ENCODE measurements at regions not wholly inside any gene's neighbourhood (a gene's known extent, or its start where the extent isn't known, plus 50 kb on each side); places are given as distances from the start of the nearest gene placed in this dataset.

DNA sequence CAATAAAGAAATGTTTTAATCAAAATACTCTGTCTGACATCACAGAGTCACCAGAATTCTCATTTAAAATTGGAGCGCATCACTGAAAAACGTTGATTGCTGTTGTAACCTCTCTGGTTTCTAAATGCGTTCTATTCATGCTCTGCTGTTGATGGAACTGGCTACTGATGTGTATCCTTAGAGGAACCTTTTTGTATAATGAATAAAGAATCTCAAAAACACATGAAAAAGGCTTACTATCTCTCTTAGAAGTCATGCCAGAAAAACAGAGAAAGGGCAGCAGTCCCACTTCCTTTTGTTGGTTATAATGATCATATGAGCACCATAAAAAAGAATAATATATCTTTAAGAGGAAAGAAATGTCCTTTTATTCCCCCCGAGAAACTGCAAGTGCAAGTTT lies 615.5 kb downstream of the TLE1 start (continued):
- TF ChIP-seq SMAD1 (CRISPR knock-in tag; IDR thresholded peaks at IDR 0.05; ENCODE audit: borderline replicate concordance, low read depth) (no peak), DR1 (CRISPR knock-in tag; IDR thresholded peaks at IDR 0.05) (no peak)

DNA sequence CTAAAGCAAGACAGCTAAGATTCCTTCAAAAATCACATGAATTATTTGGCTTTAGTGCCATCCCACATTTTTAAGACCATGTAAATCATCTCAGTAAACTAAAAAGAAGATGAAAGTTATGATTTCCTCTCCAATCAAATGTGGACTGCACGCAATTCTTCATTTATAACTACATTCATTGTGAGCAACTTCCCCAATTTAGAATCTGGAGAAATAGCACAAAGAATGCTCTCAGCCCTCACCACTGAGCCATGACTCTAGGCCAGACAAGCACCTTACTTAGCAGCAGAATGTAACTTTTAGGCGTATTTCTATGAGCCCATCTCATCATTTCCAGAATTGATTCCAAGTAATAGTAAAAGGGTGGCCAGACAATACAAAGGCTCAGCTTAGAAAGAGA lies 616.6 kb downstream of the TLE1 start:
- Histone ChIP-seq H3K9me3 (ENCODE audit: low read length) (0 out of 2 replicates have a peak, but pooled peaks cover 5% of the 10 kb centered on the region), H3K36me3 (replicated peaks in 1 of 2; ENCODE audit: control insufficient read depth in 1 of 2, insufficient read depth in 2 of 2, low read length in 2 of 2) (no peaks in the 10 kb centered on the region), H3K4me2 (ENCODE audit: low read depth, low read length) (no peak overlapping the region), H4K20me1 (ENCODE audit: insufficient read depth, low read length) (no peaks in the 10 kb centered on the region), H3K27ac (ENCODE audit: extremely low read length, insufficient read depth, low read length) (no peak overlapping the region), H3K9ac (ENCODE audit: insufficient read depth, low read depth, low read length) (no peak overlapping the region), H3K79me2 (ENCODE audit: insufficient read depth, low read length) (no peaks in the 10 kb centered on the region), H3K4me3 (replicated peaks in 1 of 3; ENCODE audit: insufficient read depth in 1 of 3, low read depth in 2 of 3, low read length in 3 of 3) (no peak overlapping the region), H3K4me1 (ENCODE audit: insufficient read depth, low read length) (no peaks in the 10 kb centered on the region), H3K27me3 (ENCODE audit: control insufficient read depth in 1 of 2, insufficient read depth in 2 of 2, low read length in 2 of 2) (no peaks in the 10 kb centered on the region), H2AFZ (ENCODE audit: low read length) (no peak overlapping the region)
- ATAC-seq, result no peak
- TF ChIP-seq ZSCAN9 (CRISPR knock-in tag; IDR thresholded peaks at IDR 0.05; ENCODE audit: borderline replicate concordance), result no peak
- TF ChIP-seq, protein P1, sequence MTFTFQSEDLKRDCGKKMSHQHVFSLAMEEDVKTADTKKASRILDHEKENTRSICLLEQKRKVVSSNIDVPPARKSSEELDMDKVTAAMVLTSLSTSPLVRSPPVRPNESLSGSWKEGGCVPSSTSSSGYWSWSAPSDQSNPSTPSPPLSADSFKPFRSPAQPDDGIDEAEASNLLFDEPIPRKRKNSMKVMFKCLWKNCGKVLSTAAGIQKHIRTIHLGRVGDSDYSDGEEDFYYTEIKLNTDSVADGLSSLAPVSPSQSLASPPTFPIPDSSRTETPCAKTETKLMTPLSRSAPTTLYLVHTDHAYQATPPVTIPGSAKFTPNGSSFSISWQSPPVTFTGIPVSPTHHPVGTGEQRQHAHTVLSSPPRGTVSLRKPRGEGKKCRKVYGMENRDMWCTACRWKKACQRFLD (CRISPR knock-in tag; IDR thresholded peaks at IDR 0.05; ENCODE audit: borderline replicate concordance), result no peak
- TF ChIP-seq IRX3 (CRISPR knock-in tag; IDR thresholded peaks at IDR 0.05; ENCODE audit: borderline replicate concordance, low read depth), result no peak
- no peak for TF ChIP-seq MAFK (conservative IDR thresholded peaks at IDR 0.05 in 1 of 2, IDR thresholded peaks at IDR 0.05 in 1 of 2; ENCODE audit: low read length in 2 of 2)
- TF ChIP-seq TMF1 (CRISPR knock-in tag; IDR thresholded peaks at IDR 0.05; ENCODE audit: low read depth), result no peak
- TF ChIP-seq, protein P2, sequence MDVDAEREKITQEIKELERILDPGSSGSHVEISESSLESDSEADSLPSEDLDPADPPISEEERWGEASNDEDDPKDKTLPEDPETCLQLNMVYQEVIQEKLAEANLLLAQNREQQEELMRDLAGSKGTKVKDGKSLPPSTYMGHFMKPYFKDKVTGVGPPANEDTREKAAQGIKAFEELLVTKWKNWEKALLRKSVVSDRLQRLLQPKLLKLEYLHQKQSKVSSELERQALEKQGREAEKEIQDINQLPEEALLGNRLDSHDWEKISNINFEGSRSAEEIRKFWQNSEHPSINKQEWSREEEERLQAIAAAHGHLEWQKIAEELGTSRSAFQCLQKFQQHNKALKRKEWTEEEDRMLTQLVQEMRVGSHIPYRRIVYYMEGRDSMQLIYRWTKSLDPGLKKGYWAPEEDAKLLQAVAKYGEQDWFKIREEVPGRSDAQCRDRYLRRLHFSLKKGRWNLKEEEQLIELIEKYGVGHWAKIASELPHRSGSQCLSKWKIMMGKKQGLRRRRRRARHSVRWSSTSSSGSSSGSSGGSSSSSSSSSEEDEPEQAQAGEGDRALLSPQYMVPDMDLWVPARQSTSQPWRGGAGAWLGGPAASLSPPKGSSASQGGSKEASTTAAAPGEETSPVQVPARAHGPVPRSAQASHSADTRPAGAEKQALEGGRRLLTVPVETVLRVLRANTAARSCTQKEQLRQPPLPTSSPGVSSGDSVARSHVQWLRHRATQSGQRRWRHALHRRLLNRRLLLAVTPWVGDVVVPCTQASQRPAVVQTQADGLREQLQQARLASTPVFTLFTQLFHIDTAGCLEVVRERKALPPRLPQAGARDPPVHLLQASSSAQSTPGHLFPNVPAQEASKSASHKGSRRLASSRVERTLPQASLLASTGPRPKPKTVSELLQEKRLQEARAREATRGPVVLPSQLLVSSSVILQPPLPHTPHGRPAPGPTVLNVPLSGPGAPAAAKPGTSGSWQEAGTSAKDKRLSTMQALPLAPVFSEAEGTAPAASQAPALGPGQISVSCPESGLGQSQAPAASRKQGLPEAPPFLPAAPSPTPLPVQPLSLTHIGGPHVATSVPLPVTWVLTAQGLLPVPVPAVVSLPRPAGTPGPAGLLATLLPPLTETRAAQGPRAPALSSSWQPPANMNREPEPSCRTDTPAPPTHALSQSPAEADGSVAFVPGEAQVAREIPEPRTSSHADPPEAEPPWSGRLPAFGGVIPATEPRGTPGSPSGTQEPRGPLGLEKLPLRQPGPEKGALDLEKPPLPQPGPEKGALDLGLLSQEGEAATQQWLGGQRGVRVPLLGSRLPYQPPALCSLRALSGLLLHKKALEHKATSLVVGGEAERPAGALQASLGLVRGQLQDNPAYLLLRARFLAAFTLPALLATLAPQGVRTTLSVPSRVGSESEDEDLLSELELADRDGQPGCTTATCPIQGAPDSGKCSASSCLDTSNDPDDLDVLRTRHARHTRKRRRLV (CRISPR knock-in tag; IDR thresholded peaks at IDR 0.05), result no peak
- no peak for TF ChIP-seq TRIM24 (CRISPR knock-in tag; IDR thresholded peaks at IDR 0.05)
- TF ChIP-seq, protein P3, sequence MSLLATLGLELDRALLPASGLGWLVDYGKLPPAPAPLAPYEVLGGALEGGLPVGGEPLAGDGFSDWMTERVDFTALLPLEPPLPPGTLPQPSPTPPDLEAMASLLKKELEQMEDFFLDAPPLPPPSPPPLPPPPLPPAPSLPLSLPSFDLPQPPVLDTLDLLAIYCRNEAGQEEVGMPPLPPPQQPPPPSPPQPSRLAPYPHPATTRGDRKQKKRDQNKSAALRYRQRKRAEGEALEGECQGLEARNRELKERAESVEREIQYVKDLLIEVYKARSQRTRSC (CRISPR knock-in tag; IDR thresholded peaks at IDR 0.05; ENCODE audit: low read depth), result no peak
- no peak for TF ChIP-seq NCOA2 (CRISPR knock-in tag; IDR thresholded peaks at IDR 0.05)
- no peak for TF ChIP-seq SNAPC2 (CRISPR knock-in tag; IDR thresholded peaks at IDR 0.05)
- ChIA-PET CTCF (ENCODE audit: low intra/inter-chr PET ratio, low total read pairs) (no interaction called here), POLR2A (no interaction called here)
- in situ Hi-C loops (cut with HindIII; ENCODE audit: extremely low pct_ligation_motif_present, low pct_unique_long_range_greater_than_20kb), result no loop called here
- WGBS (ENCODE audit: low lambda C conversion rate), result 2% methylated on average over 2 of the region's 2 CpGs
- no TSS peak for BruUV-seq (replicated peaks)
- FAIRE-seq, result no peak
- intact Hi-C loops (cut with micrococcal nuclease; ENCODE audit: unreplicated experiment), result no loop called here
- no peak for DNase-seq (ENCODE audit: low spot score)
